ENCODE measurements at regions not wholly inside any gene's neighbourhood (a gene's known extent, or its start where the extent isn't known, plus 50 kb on each side); places are given as distances from the start of the nearest gene placed in this dataset.

DNA sequence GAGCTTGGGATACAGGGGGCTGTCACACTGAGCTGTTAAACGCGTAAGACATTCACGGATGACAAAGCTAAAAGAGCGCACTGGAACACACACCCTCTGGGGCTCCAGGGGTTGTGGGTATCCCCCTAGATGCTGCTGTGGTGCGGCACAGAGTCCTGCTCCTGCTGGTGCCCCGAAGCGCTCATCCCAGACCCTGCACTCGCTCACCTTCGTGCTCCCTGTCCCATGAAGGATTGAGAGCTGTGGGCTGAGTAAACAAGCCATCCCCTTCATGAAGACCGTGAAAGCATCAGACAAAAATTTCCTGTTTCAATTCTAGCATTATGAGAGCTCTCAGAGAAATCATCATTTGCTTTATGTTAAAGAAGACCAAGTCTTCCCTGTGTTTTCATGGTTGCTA lies 463.5 kb upstream of the ADGRL2 start:
- Histone ChIP-seq H3K9ac (ENCODE audit: low read depth, low read length) (no peak overlapping the region), H3K27ac (ENCODE audit: low read length) (no peak overlapping the region), H3K4me1 (ENCODE audit: insufficient read depth, low read length) (peaks cover 6% of the 10 kb centered on the region), H3K9me3 (ENCODE audit: insufficient read depth, low read depth, low read length) (no peaks in the 10 kb centered on the region), H3K27me3 (ENCODE audit: insufficient read depth, low read length) (no peaks in the 10 kb centered on the region), H3K36me3 (ENCODE audit: insufficient read depth, low read depth, low read length) (no peaks in the 10 kb centered on the region), H3K4me3 (ENCODE audit: low read length) (no peak overlapping the region)

DNA sequence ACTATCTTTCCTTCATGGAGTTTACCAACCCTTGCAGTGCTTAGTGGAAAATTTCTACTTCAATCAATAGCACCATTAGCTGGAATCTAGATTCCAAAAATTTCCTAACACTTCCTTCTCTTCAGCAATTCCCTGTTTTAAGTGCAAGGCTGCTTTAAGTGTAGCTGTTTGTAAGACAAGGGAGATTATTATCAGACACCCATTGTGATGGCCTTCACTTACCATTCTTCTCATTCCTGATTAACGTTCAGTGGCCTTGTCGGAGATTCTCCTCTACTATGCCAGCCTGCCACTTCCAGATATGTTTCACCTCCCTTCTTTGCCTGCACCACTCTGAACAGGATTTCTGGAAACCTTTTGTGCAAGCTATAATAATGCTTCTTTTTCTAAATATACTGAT lies 464.9 kb upstream of the ADGRL2 start:
- Histone ChIP-seq H3K27me3 (ENCODE audit: insufficient read depth, low read length) (no peaks in the 10 kb centered on the region), H3K4me3 (ENCODE audit: low read length) (no peak overlapping the region), H3K36me3 (ENCODE audit: insufficient read depth, low read depth, low read length) (no peaks in the 10 kb centered on the region), H3K4me1 (ENCODE audit: insufficient read depth, low read length) (peaks cover 6% of the 10 kb centered on the region), H3K9ac (ENCODE audit: low read depth, low read length) (no peak overlapping the region), H3K27ac (ENCODE audit: low read length) (no peak overlapping the region), H3K9me3 (ENCODE audit: insufficient read depth, low read depth, low read length) (no peaks in the 10 kb centered on the region)

DNA sequence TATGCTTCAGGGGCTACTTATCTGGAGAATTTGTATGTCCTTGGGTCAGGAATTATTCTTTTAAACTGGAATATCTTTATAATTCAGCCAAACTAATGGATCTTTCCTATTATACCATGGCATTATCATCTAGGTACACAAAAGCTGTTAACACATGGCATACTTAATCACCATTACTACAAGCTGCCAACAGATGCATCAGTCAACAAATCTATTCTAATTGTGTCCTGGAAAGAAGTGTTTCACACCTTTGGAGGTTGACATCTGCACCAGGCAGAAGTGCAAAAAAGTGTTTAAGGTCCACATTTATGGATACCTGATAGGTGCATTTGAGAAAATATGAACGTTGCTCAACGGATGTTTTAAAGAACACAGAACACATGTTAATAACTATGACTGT lies 470.2 kb upstream of the ADGRL2 start:
- Histone ChIP-seq H3K4me1 (ENCODE audit: insufficient read depth, low read length) (peaks cover 7% of the 10 kb centered on the region), H3K27ac (ENCODE audit: low read length) (no peak overlapping the region), H3K4me3 (ENCODE audit: low read length) (no peak overlapping the region), H3K9me3 (ENCODE audit: insufficient read depth, low read depth, low read length) (no peaks in the 10 kb centered on the region), H3K9ac (ENCODE audit: low read depth, low read length) (no peak overlapping the region), H3K36me3 (ENCODE audit: insufficient read depth, low read depth, low read length) (no peaks in the 10 kb centered on the region), H3K27me3 (ENCODE audit: insufficient read depth, low read length) (no peaks in the 10 kb centered on the region)

DNA sequence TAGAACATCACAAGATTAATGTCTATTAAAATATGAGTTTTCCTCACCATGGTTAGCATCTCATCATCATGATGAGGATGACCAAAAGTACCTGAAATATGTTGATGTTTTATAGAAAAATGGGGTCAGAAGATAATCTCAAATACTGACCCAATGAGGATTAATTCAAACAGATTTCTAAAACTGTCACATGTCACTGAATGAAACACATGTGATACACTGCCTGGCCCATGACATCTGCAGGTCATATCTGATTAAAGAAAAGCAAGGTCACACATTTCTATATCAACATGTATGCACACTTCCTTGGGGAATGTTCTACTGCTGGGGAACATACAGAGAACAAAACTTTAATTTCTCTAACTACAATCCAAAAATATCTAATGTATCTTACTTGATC lies 470.6 kb upstream of the ADGRL2 start:
- Histone ChIP-seq H3K27me3 (ENCODE audit: insufficient read depth, low read length) (no peaks in the 10 kb centered on the region), H3K9ac (ENCODE audit: low read depth, low read length) (no peak overlapping the region), H3K36me3 (ENCODE audit: insufficient read depth, low read depth, low read length) (no peaks in the 10 kb centered on the region), H3K4me3 (ENCODE audit: low read length) (no peak overlapping the region), H3K27ac (ENCODE audit: low read length) (no peak overlapping the region), H3K4me1 (ENCODE audit: insufficient read depth, low read length) (peaks cover 7% of the 10 kb centered on the region; the same call in 1 of the 2 replicates), H3K9me3 (ENCODE audit: insufficient read depth, low read depth, low read length) (no peaks in the 10 kb centered on the region)

DNA sequence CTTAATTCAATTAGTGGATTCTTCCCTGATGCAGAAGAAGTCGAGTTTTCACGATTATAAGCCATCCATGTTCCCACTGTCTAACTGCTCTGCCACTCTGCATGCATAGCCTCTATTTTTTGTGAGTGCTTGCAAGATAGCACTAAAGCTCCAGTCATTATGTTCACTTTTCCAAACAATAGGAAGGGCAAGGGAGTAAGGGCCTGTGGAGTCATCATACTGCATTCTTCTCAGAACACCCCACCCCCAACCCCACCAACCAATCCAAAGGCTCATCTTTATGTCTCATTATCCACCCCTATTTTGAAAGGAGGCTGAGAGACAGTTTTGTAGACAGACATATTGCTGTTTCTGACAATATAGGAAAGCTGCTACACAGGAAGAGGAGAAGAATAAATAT lies 471.7 kb upstream of the ADGRL2 start:
- peaks cover 7% of the 10 kb centered on the region; the same call in 1 of the 2 replicates for H3K4me1 ChIP-seq (ENCODE audit: insufficient read depth, low read length)
- no peak overlapping the region for H3K9ac ChIP-seq (ENCODE audit: low read depth, low read length)
- no peak overlapping the region for H3K4me3 ChIP-seq (ENCODE audit: low read length)
- H3K27ac ChIP-seq (ENCODE audit: low read length), result no peak overlapping the region
- H3K9me3 ChIP-seq (ENCODE audit: insufficient read depth, low read depth, low read length), result no peaks in the 10 kb centered on the region
- no peaks in the 10 kb centered on the region for H3K27me3 ChIP-seq (ENCODE audit: insufficient read depth, low read length)
- H3K36me3 ChIP-seq (ENCODE audit: insufficient read depth, low read depth, low read length), result no peaks in the 10 kb centered on the region

DNA sequence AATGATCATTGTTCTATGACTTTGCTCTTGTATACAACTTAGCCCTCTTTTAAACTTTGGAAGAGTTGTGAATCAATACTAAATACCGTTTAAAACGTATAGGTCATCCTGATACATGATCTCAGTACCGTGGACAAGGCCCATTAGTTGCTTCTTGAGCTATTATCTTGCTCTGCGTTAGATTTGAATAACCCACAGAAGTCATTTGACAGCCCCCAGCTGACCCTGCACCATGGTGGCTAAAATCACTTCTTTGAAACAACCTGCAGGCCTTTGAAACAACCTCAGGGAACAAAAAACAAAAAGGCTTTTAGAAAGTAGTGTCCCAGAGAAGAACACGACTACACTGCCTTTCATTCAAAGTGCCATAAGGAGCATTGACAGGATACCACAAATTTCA lies 473.0 kb upstream of the ADGRL2 start:
- Histone ChIP-seq H3K9me3 (ENCODE audit: insufficient read depth, low read depth, low read length) (no peaks in the 10 kb centered on the region), H3K4me3 (ENCODE audit: low read length) (no peak overlapping the region), H3K36me3 (ENCODE audit: insufficient read depth, low read depth, low read length) (no peaks in the 10 kb centered on the region), H3K27ac (ENCODE audit: low read length) (no peak overlapping the region), H3K4me1 (ENCODE audit: insufficient read depth, low read length) (peaks cover 7% of the 10 kb centered on the region; the same call in 1 of the 2 replicates), H3K27me3 (ENCODE audit: insufficient read depth, low read length) (no peaks in the 10 kb centered on the region), H3K9ac (ENCODE audit: low read depth, low read length) (no peak overlapping the region)

DNA sequence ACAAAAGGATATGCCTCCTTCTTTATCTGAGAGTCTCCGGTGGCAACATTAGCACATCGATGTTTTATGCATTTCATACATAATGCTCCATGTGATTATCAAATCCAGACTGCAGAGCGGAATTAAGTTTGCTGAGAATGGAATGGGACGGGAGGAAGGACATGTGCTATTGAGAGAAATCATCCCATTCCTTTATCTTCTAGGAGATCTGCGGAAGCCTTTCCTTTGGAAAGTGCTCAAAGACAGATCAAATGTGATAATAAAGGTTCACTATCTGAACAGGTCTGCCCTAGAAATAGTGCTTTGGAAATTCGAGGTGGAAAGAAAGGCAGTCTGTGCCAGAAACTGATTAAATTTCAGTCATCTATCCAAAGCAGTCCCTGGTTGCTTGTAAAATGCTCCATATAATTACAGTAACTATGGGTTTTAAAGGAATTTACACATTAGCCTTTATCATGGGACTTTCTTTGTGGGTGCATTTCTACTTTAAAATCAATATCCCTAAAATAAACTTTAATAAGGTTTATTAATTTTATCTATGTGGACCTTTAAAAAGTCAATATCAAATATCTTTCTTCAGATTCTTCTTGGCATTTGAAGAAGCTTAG lies 473.5 kb upstream of the ADGRL2 start:
- H3K27ac ChIP-seq (ENCODE audit: low read length), result no peak overlapping the region
- no peaks in the 10 kb centered on the region for H3K9me3 ChIP-seq (ENCODE audit: insufficient read depth, low read depth, low read length)
- peaks cover 7% of the 10 kb centered on the region; the same call in 1 of the 2 replicates for H3K4me1 ChIP-seq (ENCODE audit: insufficient read depth, low read length)
- H3K27me3 ChIP-seq (ENCODE audit: insufficient read depth, low read length), result no peaks in the 10 kb centered on the region
- H3K36me3 ChIP-seq (ENCODE audit: insufficient read depth, low read depth, low read length), result no peaks in the 10 kb centered on the region
- no peak overlapping the region for H3K9ac ChIP-seq (ENCODE audit: low read depth, low read length)
- H3K4me3 ChIP-seq (ENCODE audit: low read length), result no peak overlapping the region

DNA sequence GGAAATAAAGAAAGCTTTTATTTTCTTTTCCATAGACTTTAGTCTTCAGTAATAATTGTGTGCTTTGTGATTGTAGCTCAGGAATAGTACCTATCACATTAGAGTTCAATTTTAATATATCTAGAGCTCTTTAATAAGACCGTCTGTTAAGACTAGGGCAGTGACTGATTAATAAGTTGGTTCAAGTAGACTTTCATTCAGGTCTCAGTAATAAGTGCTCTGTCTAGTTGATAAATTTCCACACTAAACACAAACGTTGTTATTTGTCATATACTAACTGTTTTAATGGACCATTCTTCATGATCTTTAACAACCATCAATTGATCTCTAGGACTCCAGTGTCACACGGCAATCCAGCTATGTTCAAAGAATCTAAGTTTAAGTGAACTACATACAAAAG lies 474.5 kb upstream of the ADGRL2 start:
- Histone ChIP-seq H3K27me3 (ENCODE audit: insufficient read depth, low read length) (no peaks in the 10 kb centered on the region), H3K9ac (ENCODE audit: low read depth, low read length) (no peak overlapping the region), H3K36me3 (ENCODE audit: insufficient read depth, low read depth, low read length) (no peaks in the 10 kb centered on the region), H3K4me3 (ENCODE audit: low read length) (no peak overlapping the region), H3K9me3 (ENCODE audit: insufficient read depth, low read depth, low read length) (no peaks in the 10 kb centered on the region), H3K4me1 (ENCODE audit: insufficient read depth, low read length) (peaks cover 7% of the 10 kb centered on the region; the same call in 1 of the 2 replicates), H3K27ac (ENCODE audit: low read length) (no peak overlapping the region)

DNA sequence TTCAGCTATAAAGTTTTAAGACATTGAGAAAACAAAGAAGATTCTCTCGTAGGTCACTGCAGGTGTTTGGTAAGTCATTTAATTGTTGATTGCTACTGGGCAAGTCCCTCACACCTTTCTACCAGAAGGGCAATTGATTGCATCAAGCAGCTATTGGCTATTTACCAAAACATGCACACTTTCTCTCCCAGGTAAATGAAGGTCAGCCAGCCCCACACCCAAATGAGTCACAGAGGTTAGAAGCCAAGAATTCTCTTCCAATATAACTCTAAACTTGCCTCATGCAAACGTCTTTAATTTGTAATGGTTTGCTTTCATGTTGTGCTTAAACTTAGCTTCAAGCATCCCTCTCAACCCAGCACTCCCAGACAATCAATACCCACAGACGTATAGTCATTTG lies 475.3 kb upstream of the ADGRL2 start:
- H3K9ac ChIP-seq (ENCODE audit: low read depth, low read length), result no peak overlapping the region
- no peak overlapping the region for H3K27ac ChIP-seq (ENCODE audit: low read length)
- no peak overlapping the region for H3K4me3 ChIP-seq (ENCODE audit: low read length)
- no peaks in the 10 kb centered on the region for H3K27me3 ChIP-seq (ENCODE audit: insufficient read depth, low read length)
- peaks cover 7% of the 10 kb centered on the region; the same call in 1 of the 2 replicates for H3K4me1 ChIP-seq (ENCODE audit: insufficient read depth, low read length)
- no peaks in the 10 kb centered on the region for H3K36me3 ChIP-seq (ENCODE audit: insufficient read depth, low read depth, low read length)
- H3K9me3 ChIP-seq (ENCODE audit: insufficient read depth, low read depth, low read length), result no peaks in the 10 kb centered on the region

DNA sequence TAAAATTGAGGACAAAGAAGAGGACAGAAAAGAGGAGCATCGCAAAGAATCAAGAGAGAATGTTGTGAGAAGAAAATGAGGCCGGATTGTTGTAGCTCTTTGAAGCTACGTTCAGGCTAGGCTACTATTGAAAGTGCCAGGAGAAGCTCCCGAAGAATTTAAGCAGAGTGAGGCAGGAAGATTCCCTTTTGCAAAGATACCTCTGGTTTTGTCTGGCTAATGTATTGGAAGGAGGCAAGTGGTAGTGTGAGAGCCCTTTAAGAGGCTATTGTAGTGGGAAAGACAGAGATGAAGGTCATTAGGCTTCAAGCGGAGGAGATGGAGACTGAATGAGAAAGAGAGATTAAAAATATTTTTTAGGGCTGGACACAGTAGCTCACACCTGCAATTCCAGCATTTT lies 476.9 kb upstream of the ADGRL2 start:
- Histone ChIP-seq H3K27ac (ENCODE audit: low read length) (no peak overlapping the region), H3K9ac (ENCODE audit: low read depth, low read length) (no peak overlapping the region), H3K9me3 (ENCODE audit: insufficient read depth, low read depth, low read length) (no peaks in the 10 kb centered on the region), H3K36me3 (ENCODE audit: insufficient read depth, low read depth, low read length) (no peaks in the 10 kb centered on the region), H3K27me3 (ENCODE audit: insufficient read depth, low read length) (no peaks in the 10 kb centered on the region), H3K4me1 (ENCODE audit: insufficient read depth, low read length) (peaks cover under 1% of the 10 kb centered on the region; the same call in 1 of the 2 replicates), H3K4me3 (ENCODE audit: low read length) (no peak overlapping the region)

DNA sequence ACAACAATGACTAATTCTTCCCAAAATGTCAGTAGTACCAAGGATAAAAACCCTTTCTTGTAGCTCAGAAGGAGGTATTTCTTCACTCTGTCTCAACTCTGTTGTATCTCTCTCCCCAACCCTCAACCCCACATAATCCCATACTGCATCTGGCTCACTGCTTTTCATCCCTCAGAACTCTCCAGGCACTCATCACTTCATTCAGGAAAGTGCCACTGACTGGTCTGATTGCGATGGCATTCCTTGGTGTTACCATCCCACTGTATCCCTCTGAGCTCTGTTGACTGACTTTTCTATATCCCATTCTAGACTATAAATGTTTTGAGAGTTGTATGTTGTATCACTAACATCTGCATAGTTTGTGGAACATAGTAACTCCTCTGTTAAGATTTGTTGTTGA lies 483.5 kb upstream of the ADGRL2 start:
- peaks cover 28% of the 10 kb centered on the region for H3K4me1 ChIP-seq (ENCODE audit: insufficient read depth, low read length)
- no peak overlapping the region for H3K4me3 ChIP-seq (ENCODE audit: low read length)

DNA sequence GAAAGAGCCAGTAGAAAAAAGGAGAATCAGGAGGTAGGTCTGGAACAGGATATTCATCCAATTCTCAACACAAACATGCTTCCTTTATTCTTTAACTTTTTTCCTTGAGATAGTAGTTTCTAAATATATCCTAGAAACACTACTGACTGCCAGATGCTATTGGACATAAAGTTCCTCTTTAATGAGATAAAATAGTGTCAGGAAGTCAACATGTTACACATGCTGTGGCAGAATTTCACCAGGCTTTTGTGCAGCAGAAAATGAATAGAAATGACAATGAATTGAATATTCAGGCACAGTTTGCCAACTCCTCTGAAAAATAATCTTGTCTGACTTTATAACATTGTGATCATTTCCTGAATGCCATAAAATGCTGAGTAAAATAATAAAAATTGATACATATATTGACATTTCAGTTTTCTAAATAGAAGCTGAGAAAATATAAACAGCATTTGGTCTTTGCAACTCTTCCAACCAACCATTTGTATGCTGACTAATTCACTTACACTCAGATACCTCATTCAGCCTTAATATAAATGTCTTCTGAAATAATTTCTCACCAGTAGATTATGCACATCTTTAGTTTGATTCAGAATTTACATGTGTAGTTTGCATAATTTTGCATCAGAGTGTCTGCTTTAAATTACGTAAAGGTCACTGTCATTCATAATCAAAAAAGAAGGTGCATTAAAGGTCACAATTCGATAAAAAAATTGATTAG lies 486.1 kb upstream of the ADGRL2 start:
- peaks cover 53% of the 10 kb centered on the region for H3K4me1 ChIP-seq (ENCODE audit: insufficient read depth, low read length)
- H3K9ac ChIP-seq (ENCODE audit: low read depth, low read length), result peak overlapping the region; percentile 62; the same call in 1 of the 2 replicates
- H3K9me3 ChIP-seq (ENCODE audit: insufficient read depth, low read depth, low read length), result no peaks in the 10 kb centered on the region
- no peaks in the 10 kb centered on the region for H3K27me3 ChIP-seq (ENCODE audit: insufficient read depth, low read length)
- H3K4me3 ChIP-seq (ENCODE audit: low read length), result no peak overlapping the region
- peak overlapping the region; percentile 22 for H3K27ac ChIP-seq (ENCODE audit: low read length)
- H3K36me3 ChIP-seq (ENCODE audit: insufficient read depth, low read depth, low read length), result no peaks in the 10 kb centered on the region

More for the DNA sequence above, 483.5 kb upstream of the ADGRL2 start:
- no peak overlapping the region for H3K9ac ChIP-seq (ENCODE audit: low read depth, low read length)
- H3K27ac ChIP-seq (ENCODE audit: low read length), result no peak overlapping the region
- no peaks in the 10 kb centered on the region for H3K9me3 ChIP-seq (ENCODE audit: insufficient read depth, low read depth, low read length)
- no peaks in the 10 kb centered on the region for H3K36me3 ChIP-seq (ENCODE audit: insufficient read depth, low read depth, low read length)
- no peaks in the 10 kb centered on the region for H3K27me3 ChIP-seq (ENCODE audit: insufficient read depth, low read length)

Measured in iPS-20b (cell line).